ENCODE measurements at regions not wholly inside any gene's neighbourhood (a gene's known extent, or its start where the extent isn't known, plus 50 kb on each side); places are given as distances from the start of the nearest gene placed in this dataset.

DNA sequence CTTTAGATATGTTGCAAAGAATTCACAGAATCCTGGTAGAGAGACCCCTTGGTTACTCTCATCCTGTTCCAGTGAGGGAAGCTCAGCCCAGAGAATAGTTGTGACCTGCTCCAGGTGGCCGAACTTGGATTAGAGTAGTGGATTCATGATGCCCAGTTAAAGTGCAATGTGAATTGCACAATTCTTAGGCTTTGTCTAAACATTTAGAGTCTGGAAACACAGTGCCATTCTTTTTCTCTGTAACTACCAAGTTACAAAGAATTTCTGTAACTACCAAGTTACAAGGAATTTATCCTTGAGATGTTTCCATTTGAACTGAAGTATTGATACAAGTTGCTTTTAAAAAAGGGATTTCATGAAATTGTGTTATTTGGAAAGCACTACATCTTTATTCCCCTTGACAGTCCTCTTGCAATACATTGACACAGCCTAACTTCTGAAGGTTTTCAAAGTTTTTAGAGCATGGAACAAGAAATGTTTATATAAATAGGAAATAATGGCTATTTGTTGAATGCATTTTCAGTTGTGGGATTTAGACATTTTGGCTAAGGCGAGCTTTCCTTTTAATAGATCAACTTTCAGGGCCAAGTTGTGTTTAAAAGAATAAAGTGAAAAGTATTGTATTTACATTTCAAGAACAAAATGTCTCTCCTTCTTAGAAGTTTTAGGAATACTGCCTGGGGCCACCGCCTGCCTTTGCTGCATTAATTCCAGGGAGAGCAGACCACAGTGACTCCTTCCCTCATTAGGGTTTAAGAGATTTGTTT lies 315.0 kb downstream of the LPIN1 start:
- DNase-seq = no peak
- Histone ChIP-seq H3K36me3 (ENCODE audit: control insufficient read depth, insufficient read depth, low read length) (no peaks in the 10 kb centered on the region), H3K4me1 (ENCODE audit: control insufficient read depth, insufficient read depth, low read length) (no peaks in the 10 kb centered on the region), H3K9ac (ENCODE audit: extremely low read depth, low read length, poor library complexity, severe bottlenecking) (no peak overlapping the region), H3K4me3 (ENCODE audit: low read length) (no peak overlapping the region), H3K27me3 (ENCODE audit: control insufficient read depth, insufficient read depth, low read length, poor library complexity, severe bottlenecking) (peaks cover 33% of the 10 kb centered on the region), H3K27ac (ENCODE audit: low read depth, low read length) (no peak overlapping the region), H3K9me3 (ENCODE audit: control insufficient read depth, low read length) (no peaks in the 10 kb centered on the region)
- no peaks in the 10 kb centered on the region for H3K36me3 Mint-ChIP-seq (ENCODE audit: low read depth)
- H3K4me3 Mint-ChIP-seq = no peak overlapping the region
- H3K4me1 Mint-ChIP-seq = peaks cover 2% of the 10 kb centered on the region
- TF ChIP-seq, protein P1, sequence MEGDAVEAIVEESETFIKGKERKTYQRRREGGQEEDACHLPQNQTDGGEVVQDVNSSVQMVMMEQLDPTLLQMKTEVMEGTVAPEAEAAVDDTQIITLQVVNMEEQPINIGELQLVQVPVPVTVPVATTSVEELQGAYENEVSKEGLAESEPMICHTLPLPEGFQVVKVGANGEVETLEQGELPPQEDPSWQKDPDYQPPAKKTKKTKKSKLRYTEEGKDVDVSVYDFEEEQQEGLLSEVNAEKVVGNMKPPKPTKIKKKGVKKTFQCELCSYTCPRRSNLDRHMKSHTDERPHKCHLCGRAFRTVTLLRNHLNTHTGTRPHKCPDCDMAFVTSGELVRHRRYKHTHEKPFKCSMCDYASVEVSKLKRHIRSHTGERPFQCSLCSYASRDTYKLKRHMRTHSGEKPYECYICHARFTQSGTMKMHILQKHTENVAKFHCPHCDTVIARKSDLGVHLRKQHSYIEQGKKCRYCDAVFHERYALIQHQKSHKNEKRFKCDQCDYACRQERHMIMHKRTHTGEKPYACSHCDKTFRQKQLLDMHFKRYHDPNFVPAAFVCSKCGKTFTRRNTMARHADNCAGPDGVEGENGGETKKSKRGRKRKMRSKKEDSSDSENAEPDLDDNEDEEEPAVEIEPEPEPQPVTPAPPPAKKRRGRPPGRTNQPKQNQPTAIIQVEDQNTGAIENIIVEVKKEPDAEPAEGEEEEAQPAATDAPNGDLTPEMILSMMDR (conservative IDR thresholded peaks at IDR 0.05) = no peak
- H3K27me3 Mint-ChIP-seq (ENCODE audit: insufficient read depth) = peaks cover 55% of the 10 kb centered on the region
- 94 to 100% methylated on average over 1 to 3 of the region's 3 CpGs for WGBS, 2 experiments (ENCODE audit: insufficient coverage in 1 of 2, insufficient read length in 1 of 2)
- H3K9me3 Mint-ChIP-seq = no peaks in the 10 kb centered on the region
- no peak overlapping the region for H3K27ac Mint-ChIP-seq

DNA sequence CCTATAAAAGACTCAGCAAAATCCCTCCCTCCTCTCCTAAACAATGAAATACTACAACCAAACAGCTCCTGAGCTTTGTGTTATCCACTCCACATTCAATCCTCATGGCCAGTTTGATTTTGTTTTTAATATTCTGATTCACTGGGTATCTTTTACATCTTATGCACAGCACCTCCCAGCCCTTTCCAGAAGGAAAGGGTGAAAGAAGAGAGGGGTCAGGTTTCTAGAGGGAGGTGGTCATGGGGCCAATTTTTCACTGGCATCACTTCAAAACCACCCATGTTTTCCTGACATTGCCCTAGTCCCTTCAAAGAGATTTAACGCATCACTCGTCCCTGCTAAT lies 315.6 kb downstream of the LPIN1 start:
- H3K9ac ChIP-seq (ENCODE audit: extremely low read depth, low read length, poor library complexity, severe bottlenecking) = no peak overlapping the region
- Mint-ChIP-seq H3K4me1 (peaks cover 2% of the 10 kb centered on the region), H3K27ac (no peak overlapping the region), H3K4me3 (no peak overlapping the region), H3K36me3 (ENCODE audit: low read depth) (no peaks in the 10 kb centered on the region), H3K9me3 (no peaks in the 10 kb centered on the region), H3K27me3 (ENCODE audit: insufficient read depth) (peaks cover 50% of the 10 kb centered on the region)
- WGBS, 2 experiments (ENCODE audit: insufficient coverage in 1 of 2, insufficient read length in 1 of 2) = 97% methylated on average over 2 of the region's 2 CpGs; no CpG with 5 or more reads in 1 of the 2 experiments
- no peak overlapping the region for H3K4me3 ChIP-seq (ENCODE audit: low read length)
- no peaks in the 10 kb centered on the region for H3K36me3 ChIP-seq (ENCODE audit: control insufficient read depth, insufficient read depth, low read length)
- H3K27ac ChIP-seq (ENCODE audit: low read depth, low read length) = no peak overlapping the region
- H3K27me3 ChIP-seq (ENCODE audit: control insufficient read depth, insufficient read depth, low read length, poor library complexity, severe bottlenecking) = peaks cover 27% of the 10 kb centered on the region
- H3K9me3 ChIP-seq (ENCODE audit: control insufficient read depth, low read length) = no peaks in the 10 kb centered on the region
- DNase-seq = no peak
- TF ChIP-seq, protein P1 (conservative IDR thresholded peaks at IDR 0.05) = no peak
- H3K4me1 ChIP-seq (ENCODE audit: control insufficient read depth, insufficient read depth, low read length) = no peaks in the 10 kb centered on the region

DNA sequence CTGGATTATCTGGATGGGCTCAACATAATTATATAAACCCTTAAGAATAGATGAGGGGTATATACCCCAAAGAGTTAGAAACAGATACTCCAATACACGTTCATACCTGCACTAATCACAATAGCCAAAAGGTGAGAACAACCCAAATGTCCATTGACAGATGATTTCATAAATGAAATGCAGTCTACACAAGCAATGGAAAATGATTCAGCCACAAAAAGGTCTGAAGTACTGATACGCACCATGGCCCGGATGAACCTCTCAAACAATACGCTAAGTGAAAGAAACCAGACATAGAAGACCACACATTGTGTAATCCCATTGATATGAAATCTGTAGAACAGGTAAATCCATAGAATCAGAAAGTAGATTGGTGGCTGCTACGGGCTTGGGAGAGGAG lies 316.8 kb downstream of the LPIN1 start:
- no peak overlapping the region for H3K9ac ChIP-seq (ENCODE audit: extremely low read depth, low read length, poor library complexity, severe bottlenecking)
- Mint-ChIP-seq H3K9me3 (no peaks in the 10 kb centered on the region), H3K27me3 (ENCODE audit: insufficient read depth) (peaks cover 38% of the 10 kb centered on the region), H3K4me3 (no peak overlapping the region), H3K36me3 (ENCODE audit: low read depth) (no peaks in the 10 kb centered on the region), H3K4me1 (no peaks in the 10 kb centered on the region), H3K27ac (no peak overlapping the region)
- H3K27me3 ChIP-seq (ENCODE audit: control insufficient read depth, insufficient read depth, low read length, poor library complexity, severe bottlenecking) = peaks cover 19% of the 10 kb centered on the region
- no peak for DNase-seq
- WGBS, 2 experiments (ENCODE audit: insufficient coverage in 1 of 2, insufficient read length in 1 of 2) = 96 to 97% methylated on average over 4 to 5 of the region's 5 CpGs
- H3K4me3 ChIP-seq (ENCODE audit: low read length) = no peak overlapping the region
- no peaks in the 10 kb centered on the region for H3K4me1 ChIP-seq (ENCODE audit: control insufficient read depth, insufficient read depth, low read length)
- H3K27ac ChIP-seq (ENCODE audit: low read depth, low read length) = no peak overlapping the region
- no peaks in the 10 kb centered on the region for H3K9me3 ChIP-seq (ENCODE audit: control insufficient read depth, low read length)
- TF ChIP-seq, protein P1 (conservative IDR thresholded peaks at IDR 0.05) = no peak
- no peaks in the 10 kb centered on the region for H3K36me3 ChIP-seq (ENCODE audit: control insufficient read depth, insufficient read depth, low read length)

All from endodermal cell (in vitro differentiated cells).